K562 (cell line): ENCODE measurements at regions not wholly inside any gene's neighbourhood (a gene's known extent, or its start where the extent isn't known, plus 50 kb on each side); places are given as distances from the start of the nearest gene placed in this dataset.

Experiments
- ATAC-seq: fragments of 200-7000 bp; cut with Tn5 transposase; 3 replicates; pipeline ENCODE4 v1.9.1; 2020; ENCODE audit warnings: moderate library complexity
- BruUV-seq: library from RNA; stranded (reverse); fragments of 400-500 nt; replicated peaks from 2 replicates; lab custom pipeline; 2021; lab: Mats Ljungman, UMichigan
- CTCF ChIA-PET: fragments of 300-600 bp; formaldehyde crosslinking; extraction: SDS; loops from one replicate; lab custom pipeline; 2021; ENCODE audit warnings: low intra/inter-chr PET ratio; lab: Yijun Ruan, JAX
- POLR2A ChIA-PET: fragments of 300-600, 350-650 bp; sonication (Branson Sonifier 250); formaldehyde crosslinking; extraction: SDS; loops from one replicate; lab custom pipeline; 2021; ENCODE audit warnings: antibody characterized with exemption, inconsistent platforms; lab: Yijun Ruan, JAX
- DNase-seq, 4 experiments: peaks; one replicate each; pipeline versions ENCODE4 v3.0.0 to v3.0.0-alpha.2; 2011 to 2018; ENCODE audit warnings: low spot score in 3 of 4, mixed read lengths in 3 of 4; ENCODE audit errors: extremely low read depth in 1 of 4
- FAIRE-seq: peaks from 2 replicates; lab custom pipeline; 2011; peaks lifted over from hg19 to GRCh38; lab: Jason Lieb, UNC
- H2AFZ ChIP-seq: 2 replicates; pipeline ENCODE4 v1.6.0; 2011; ENCODE audit warnings: low read depth, low read length, control low read depth, inconsistent platforms
- H3K27ac ChIP-seq: fragments of 200-600 bp; 3 replicates; pipeline ENCODE4 v1.8.0; 2011; ENCODE audit warnings: low read depth, mild to moderate bottlenecking, control low read depth, inconsistent platforms, low read length, moderate library complexity, mixed read lengths; ENCODE audit errors: extremely low read depth
- H3K27me3 ChIP-seq, 2 experiments: fragments of 300-600 bp in 1 of 2; 2 replicates in 1 of 2; 3 replicates in 1 of 2; pipeline versions ENCODE4 v1.6.0 to v1.8.0; 2011; ENCODE audit warnings: inconsistent platforms in 2 of 2, low read length in 2 of 2, mild to moderate bottlenecking in 1 of 2, mixed read lengths in 1 of 2, moderate library complexity in 1 of 2; ENCODE audit not compliant: control insufficient read depth in 2 of 2, insufficient read depth in 2 of 2
- H3K36me3 ChIP-seq: fragments of 300-600 bp; 3 replicates; pipeline ENCODE4 v1.8.0; 2011; ENCODE audit warnings: mild to moderate bottlenecking, low read length, inconsistent platforms; ENCODE audit not compliant: control insufficient read depth, insufficient read depth
- H3K4me1 ChIP-seq, 2 experiments: fragments of 200-600 bp in 1 of 2; replicated peaks in 1 of 2; 2 replicates in 1 of 2; 3 replicates in 1 of 2; pipeline versions ENCODE4 v1.5.1 to v1.8.0; 2011; ENCODE audit warnings: inconsistent platforms in 2 of 2, low read length in 2 of 2, mild to moderate bottlenecking in 1 of 2, mixed read lengths in 1 of 2, moderate library complexity in 1 of 2; ENCODE audit not compliant: control insufficient read depth in 2 of 2, insufficient read depth in 2 of 2
- H3K4me2 ChIP-seq: 2 replicates; pipeline ENCODE4 v1.6.1; 2011; ENCODE audit warnings: low read length, control low read depth, inconsistent platforms, mixed read lengths; ENCODE audit not compliant: insufficient read depth
- H3K4me3 ChIP-seq: fragments of 200-600 bp; sonication (generic), shearing (Covaris generic); 2 replicates; pipeline ENCODE4 v1.5.1; 2016; ENCODE audit warnings: control low read depth, inconsistent platforms
- H3K79me2 ChIP-seq: fragments of 200-600 bp; 3 replicates; pipeline ENCODE4 v1.8.0; 2011; ENCODE audit warnings: low read length, inconsistent platforms; ENCODE audit not compliant: control insufficient read depth, insufficient read depth
- H3K9ac ChIP-seq, 2 experiments: 2 replicates each; pipeline versions ENCODE4 v1.6.0 to v1.6.1; 2011; ENCODE audit warnings: low read depth in 2 of 2, low read length in 2 of 2, control low read depth in 1 of 2, inconsistent platforms in 1 of 2, mild to moderate bottlenecking in 1 of 2, mixed read lengths in 1 of 2; ENCODE audit not compliant: insufficient read depth in 1 of 2
- H3K9me1 ChIP-seq: one replicate; pipeline ENCODE4 v1.6.0; 2011; ENCODE audit warnings: inconsistent platforms, mild to moderate bottlenecking, low read length, moderate library complexity; ENCODE audit not compliant: control insufficient read depth, insufficient read depth
- H3K9me3 ChIP-seq: replicated peaks from 2 replicates; pipeline ENCODE4 v1.5.1; 2011; ENCODE audit warnings: low read depth, low read length, inconsistent platforms; ENCODE audit not compliant: control insufficient read depth, insufficient read depth
- H4K20me1 ChIP-seq: replicated peaks from 2 replicates; pipeline ENCODE4 v1.6.1; 2011; ENCODE audit warnings: low read length, inconsistent platforms, mixed read lengths; ENCODE audit not compliant: control insufficient read depth, insufficient read depth
- ETS1 ChIP-seq: conservative IDR thresholded peaks from 2 replicates; pipeline ENCODE4 v1.6.1; 2011; ENCODE audit warnings: low read depth, mild to moderate bottlenecking, low read length; ENCODE audit not compliant: control insufficient read depth
- ETV1 ChIP-seq: fragments of 450-650 bp; conservative IDR thresholded peaks from 2 replicates; pipeline ENCODE4 v1.6.1; 2016; ENCODE audit warnings: missing genetic modification characterization, control low read depth, low read depth, missing compliant biosample characterization
- FOXK2 ChIP-seq, 2 experiments: fragments of 450-650 bp; IDR thresholded peaks in 1 of 2; conservative IDR thresholded peaks in 1 of 2; 2 replicates each; pipeline ENCODE4 v1.6.1; 2016; ENCODE audit warnings: low read depth in 2 of 2, mild to moderate bottlenecking in 1 of 2
- FOXM1 ChIP-seq, 2 experiments: fragments of 450-650 bp in 1 of 2; sonication (generic) in 1 of 2; formaldehyde crosslinking in 1 of 2; IDR thresholded peaks; 2 replicates each; pipeline versions ENCODE4 v1.6.1 to v1.9.0; 2017 to 2022; ENCODE audit warnings: low read depth in 2 of 2, mild to moderate bottlenecking in 2 of 2, missing genetic modification reagents in 1 of 2, moderate library complexity in 1 of 2
- HNRNPUL1 ChIP-seq: fragments of 200-400 bp; formaldehyde crosslinking; IDR thresholded peaks from 2 replicates; pipeline ENCODE4 v1.6.1; 2017; ENCODE audit warnings: low read length
- KLF16 ChIP-seq: IDR thresholded peaks from 2 replicates; pipeline ENCODE4 v1.6.1; 2016; ENCODE audit warnings: antibody characterized with exemption
- MITF ChIP-seq: IDR thresholded peaks from 2 replicates; pipeline ENCODE4 v1.6.1; 2014; ENCODE audit warnings: antibody characterized with exemption
- MXI1 ChIP-seq: IDR thresholded peaks from 2 replicates; pipeline ENCODE4 v1.6.1; 2011; ENCODE audit warnings: low read depth, mild to moderate bottlenecking, improper control_type of control experiment, low read length
- POLR2A ChIP-seq: fragments of 450-650 bp; conservative IDR thresholded peaks from 2 replicates; pipeline ENCODE4 v1.6.1; 2016
- SMC3 ChIP-seq: conservative IDR thresholded peaks from 2 replicates; pipeline ENCODE4 v1.6.1; 2011; ENCODE audit warnings: low read depth, low read length, improper control_type of control experiment; ENCODE audit not compliant: insufficient read depth
- SREBF1 ChIP-seq: fragments of 150-350 bp; IDR thresholded peaks from 2 replicates; pipeline ENCODE4 v1.6.1; 2014; ENCODE audit warnings: antibody characterized with exemption, low read depth, low read length, borderline replicate concordance
- THRA ChIP-seq: fragments of 450-650 bp; IDR thresholded peaks from 2 replicates; pipeline ENCODE4 v1.6.1; 2017; ENCODE audit warnings: mild to moderate bottlenecking, moderate library complexity
- XRCC4 ChIP-seq: IDR thresholded peaks from one replicate; pipeline ENCODE4 v1.6.1; 2011; ENCODE audit not compliant: insufficient read depth, insufficient read length; ENCODE audit errors: extremely low read depth
- ZBTB2 ChIP-seq: fragments of 450-650 bp; IDR thresholded peaks from 2 replicates; pipeline ENCODE4 v1.6.1; 2016; ENCODE audit warnings: antibody characterized with exemption
- ZKSCAN1 ChIP-seq: fragments of 150-350 bp; IDR thresholded peaks from 2 replicates; pipeline ENCODE4 v1.6.1; 2016; ENCODE audit warnings: low read depth, low read length
- ZNF133 ChIP-seq: fragments of 250-450 bp; sonication (Bioruptor Pico); IDR thresholded peaks from 2 replicates; pipeline ENCODE4 v1.4.0; 2020; ENCODE audit warnings: mild to moderate bottlenecking
- ZSCAN32 ChIP-seq: fragments of 450-650 bp; formaldehyde crosslinking; IDR thresholded peaks from 2 replicates; pipeline ENCODE4 v1.4.0; 2020; ENCODE audit warnings: mild to moderate bottlenecking, moderate library complexity
- WGBS: fragments of 100-300 bp; shearing (Covaris generic); methylation state at CpG from one replicate; pipeline ENCODE4 v1.1.6; 2016; ENCODE audit warnings: low coverage, mixed read lengths; ENCODE audit not compliant: insufficient coverage; ENCODE audit errors: missing lambda C conversion rate; 5-methylcytosine and 5-hydroxymethylcytosine counted together
- in situ Hi-C: fragments of 300-500 bp; cut with MboI; formaldehyde crosslinking; loops from 4 replicates; pipeline ENCODE4 v1.15.0; 2018; ENCODE audit warnings: inconsistent platforms, mixed read lengths
- intact Hi-C: fragments of 100-400 bp; cut with micrococcal nuclease; formaldehyde crosslinking; loops from 2 replicates; pipeline ENCODE4 v1.14.2; 2022

GRCh38 chr14:87628780-87629179 is 364.2 kb downstream of the GALC start:
- no peak for FAIRE-seq
- ChIA-PET CTCF (no interaction called here), POLR2A (no interaction called here)
- no peak overlapping the region for H3K4me2 ChIP-seq
- no peak for DNase-seq
- H3K4me3 ChIP-seq: no peak overlapping the region
- no peak overlapping the region for H3K27ac ChIP-seq
- no TSS peak for BruUV-seq
- no peaks in the 10 kb centered on the region for H3K4me1 ChIP-seq
- H3K79me2 ChIP-seq: no peaks in the 10 kb centered on the region
- H4K20me1 ChIP-seq: no peaks in the 10 kb centered on the region
- 0% methylated on average over 3 of the region's 3 CpGs for WGBS
- no peaks in the 10 kb centered on the region for H3K9me1 ChIP-seq
- no peak for ATAC-seq
- H3K27me3 ChIP-seq: no peaks in the 10 kb centered on the region
- H3K9ac ChIP-seq: no peak overlapping the region
- H2AFZ ChIP-seq: no peak overlapping the region
- TF ChIP-seq XRCC4 (no peak), SMC3 (no peak), ZSCAN32 (CRISPR knock-in tag) (no peak), ZBTB2 (no peak), ETV1 (tag) (no peak), SREBF1 (no peak), KLF16 (no peak), ZNF133 (CRISPR knock-in tag) (no peak), MXI1 (no peak), THRA (no peak), MITF (no peak), ZKSCAN1 (no peak), ETS1 (no peak), HNRNPUL1 (no peak), FOXK2 (conservative IDR thresholded peaks at IDR 0.05 in 1 of 2, IDR thresholded peaks at IDR 0.05 in 1 of 2; ENCODE audit: low read depth in 2 of 2) (no peak), POLR2A (no peak), FOXM1 (IDR thresholded peaks at IDR 0.05; ENCODE audit: low read depth) (no peak), FOXM1 (CRISPR knock-in tag; IDR thresholded peaks at IDR 0.05; ENCODE audit: low read depth) (no peak)
- no peaks in the 10 kb centered on the region for H3K36me3 ChIP-seq
- no peaks in the 10 kb centered on the region for H3K9me3 ChIP-seq
- intact Hi-C loops (no loop called here), in situ Hi-C loops (no loop called here)
